ENCODE measurements at regions not wholly inside any gene's neighbourhood (a gene's known extent, or its start where the extent isn't known, plus 50 kb on each side); places are given as distances from the start of the nearest gene placed in this dataset.

GRCh38 chr3:26074080-26074479, 284.2 kb downstream of the OXSM start:
- Histone ChIP-seq H3K27ac (ENCODE audit: low read depth, low read length) (no peak overlapping the region), H4K20me1 (replicated peaks in 1 of 2; ENCODE audit: control insufficient read depth in 1 of 2, insufficient read depth in 2 of 2, low read length in 2 of 2) (no peaks in the 10 kb centered on the region), H3K23me2 (ENCODE audit: low read depth, low read length) (no peaks in the 10 kb centered on the region), H2AFZ (ENCODE audit: low read length) (peak overlapping the region; percentile 5; the same call in 1 of the 2 replicates), H3K4me3 (ENCODE audit: extremely low read depth in 1 of 4, insufficient read depth in 2 of 4, low read depth in 3 of 4, low read length in 4 of 4) (no peak overlapping the region), H2BK5ac (ENCODE audit: low read depth, low read length) (no peak overlapping the region), H3K9ac (replicated peaks in 1 of 4; ENCODE audit: extremely low read depth in 1 of 4, low read depth in 3 of 4, low read length in 3 of 4) (no peak overlapping the region), H3K4me1 (replicated peaks in 1 of 4; ENCODE audit: control insufficient read depth in 3 of 4, insufficient read depth in 4 of 4, low read length in 3 of 4) (no peaks in the 10 kb centered on the region), H3K56ac (replicated peaks; ENCODE audit: insufficient read length, low read depth, low read length) (no peak overlapping the region), H2BK20ac (ENCODE audit: low read length) (no peak overlapping the region), H2BK15ac (ENCODE audit: low read length) (no peak overlapping the region), H2BK12ac (ENCODE audit: low read depth, low read length) (no peak overlapping the region), H2BK120ac (replicated peaks; ENCODE audit: low read depth, low read length) (no peak overlapping the region), H4K8ac (ENCODE audit: extremely low read depth, insufficient read depth, low read length) (no peak overlapping the region), H3K9me3 (ENCODE audit: insufficient read depth in 2 of 2, low read depth in 1 of 2, low read length in 1 of 2) (no peaks in the 10 kb centered on the region), H3K4ac (replicated peaks; ENCODE audit: insufficient read length, low read depth, low read length) (no peak overlapping the region), H4K91ac (replicated peaks; ENCODE audit: insufficient read length, low read length) (no peak overlapping the region), H3K14ac (ENCODE audit: insufficient read length) (no peak overlapping the region), H3K79me2 (ENCODE audit: control insufficient read depth in 1 of 2, insufficient read depth in 2 of 2, low read length in 2 of 2) (no peaks in the 10 kb centered on the region), H3K27me3 (replicated peaks in 1 of 4; ENCODE audit: control insufficient read depth in 3 of 4, extremely low read depth in 1 of 4, insufficient read depth in 3 of 4, low read length in 3 of 4) (no peaks in the 10 kb centered on the region), H3K18ac (ENCODE audit: extremely low read depth, low read length) (no peak overlapping the region), H3K4me2 (ENCODE audit: insufficient read depth in 1 of 2, low read depth in 2 of 2, low read length in 2 of 2) (no peak overlapping the region), H3K79me1 (ENCODE audit: low read depth, low read length) (no peaks in the 10 kb centered on the region), H3K36me3 (ENCODE audit: control insufficient read depth in 2 of 4, insufficient read depth in 4 of 4, low read length in 3 of 4) (no peaks in the 10 kb centered on the region), H4K5ac (ENCODE audit: insufficient read length, low read depth, low read length) (no peak overlapping the region), H2AK5ac (ENCODE audit: low read depth, low read length) (no peak overlapping the region), H3K23ac (ENCODE audit: insufficient read length) (no peak overlapping the region)
- DNase-seq (ENCODE audit: low read depth in 1 of 2, low spot score in 2 of 2) (no peak), FAIRE-seq (no peak)
- WGBS, 2 experiments (ENCODE audit: extremely low coverage in 1 of 2, insufficient coverage in 1 of 2, insufficient read length in 1 of 2, insufficient replicate concordance in 2 of 2, low coverage in 1 of 2, low lambda C conversion rate in 2 of 2, missing lambda C conversion rate in 1 of 2): 86% methylated on average over 1 of the region's 1 CpG; no CpG with 5 or more reads in 1 of the 2 experiments
- POLR2A ChIA-PET (ENCODE audit: partially characterized antibody): no interaction called here
- CTCF ChIA-PET (ENCODE audit: partially characterized antibody): interaction anchor here (1.0 kb wide), 1 partner anchor 43 kb away, joined by 4 read pairs; no protein-coding TSS in a partner anchor
- TF ChIP-seq CREB1 (IDR thresholded peaks at IDR 0.05): no peak
- TF ChIP-seq ZNF274 (IDR thresholded peaks at IDR 0.05; ENCODE audit: borderline replicate concordance, extremely low read depth, low read length): no peak
- no peak for TF ChIP-seq YY1 (IDR thresholded peaks at IDR 0.05; ENCODE audit: low read depth, low read length)
- TF ChIP-seq GABPA (IDR thresholded peaks at IDR 0.05; ENCODE audit: borderline replicate concordance, insufficient read depth, low read length): no peak
- no peak for TF ChIP-seq JUND (IDR thresholded peaks at IDR 0.05; ENCODE audit: low read length)
- TF ChIP-seq BCL11A (IDR thresholded peaks at IDR 0.05; ENCODE audit: low read depth in 2 of 2, low read length in 2 of 2): no peak
- TF ChIP-seq ATF3 (IDR thresholded peaks at IDR 0.05; ENCODE audit: insufficient read depth, low read depth, low read length): no peak
- TF ChIP-seq TCF12 (IDR thresholded peaks at IDR 0.05; ENCODE audit: low read depth, low read length): no peak
- no peak for TF ChIP-seq POLR2A (IDR thresholded peaks at IDR 0.05; ENCODE audit: control extremely low read depth in 1 of 2, low read depth in 2 of 2, low read length in 2 of 2)
- TF ChIP-seq MAFK (IDR thresholded peaks at IDR 0.05; ENCODE audit: low read depth, low read length): no peak
- no peak for TF ChIP-seq TBP (IDR thresholded peaks at IDR 0.05; ENCODE audit: low read depth, low read length)
- no peak for TF ChIP-seq SRF (IDR thresholded peaks at IDR 0.05; ENCODE audit: low read depth, low read length)
- TF ChIP-seq POU5F1 (IDR thresholded peaks at IDR 0.05; ENCODE audit: low read depth, low read length): no peak
- TF ChIP-seq EGR1 (IDR thresholded peaks at IDR 0.05; ENCODE audit: borderline replicate concordance, low read depth, low read length): no peak
- no peak for TF ChIP-seq TAF1 (IDR thresholded peaks at IDR 0.05; ENCODE audit: low read depth, low read length)
- no peak for TF ChIP-seq E2F6 (IDR thresholded peaks at IDR 0.05)
